ENCODE measurements at regions not wholly inside any gene's neighbourhood (a gene's known extent, or its start where the extent isn't known, plus 50 kb on each side); places are given as distances from the start of the nearest gene placed in this dataset.

GRCh38 chr3:188940573-188940932 is 231.2 kb upstream of the TPRG1 start:
- no peak for DNase-seq

- DNase-seq = no peak
These were observed 230.7 kb upstream of the TPRG1 start for GRCh38 chr3:188941103-188941502.

GRCh38 chr3:188942191-188942590 is 229.6 kb upstream of the TPRG1 start:
- DNase-seq = no peak

DNA sequence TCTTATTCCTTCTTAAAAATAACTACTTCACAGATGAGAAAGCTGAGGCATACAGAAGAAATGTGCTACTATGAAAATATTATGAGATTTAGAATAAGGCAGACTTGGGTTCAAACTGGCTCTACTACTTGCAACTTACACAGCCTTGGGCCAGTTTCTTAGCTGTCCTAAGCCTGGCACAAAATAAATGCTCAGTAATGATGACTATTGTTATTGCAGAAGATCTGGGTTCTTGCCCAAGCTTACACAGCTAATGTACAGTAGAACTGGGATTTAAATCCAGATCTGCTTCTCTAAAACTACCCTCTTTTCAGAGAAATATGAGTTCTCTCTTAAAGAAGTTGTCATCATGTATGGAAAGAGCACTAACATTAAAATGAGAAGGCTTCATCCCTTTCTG is 228.2 kb upstream of the TPRG1 start:
- no peak for DNase-seq

GRCh38 chr3:188944108-188944507 is 227.7 kb upstream of the TPRG1 start:
- no peak for DNase-seq

- DNase-seq = no peak
These were observed 225.2 kb upstream of the TPRG1 start for GRCh38 chr3:188946351-188947240.

GRCh38 chr3:188947401-188948280 is 224.1 kb upstream of the TPRG1 start:
- peak; percentile 85 to 90 for DNase-seq

DNA sequence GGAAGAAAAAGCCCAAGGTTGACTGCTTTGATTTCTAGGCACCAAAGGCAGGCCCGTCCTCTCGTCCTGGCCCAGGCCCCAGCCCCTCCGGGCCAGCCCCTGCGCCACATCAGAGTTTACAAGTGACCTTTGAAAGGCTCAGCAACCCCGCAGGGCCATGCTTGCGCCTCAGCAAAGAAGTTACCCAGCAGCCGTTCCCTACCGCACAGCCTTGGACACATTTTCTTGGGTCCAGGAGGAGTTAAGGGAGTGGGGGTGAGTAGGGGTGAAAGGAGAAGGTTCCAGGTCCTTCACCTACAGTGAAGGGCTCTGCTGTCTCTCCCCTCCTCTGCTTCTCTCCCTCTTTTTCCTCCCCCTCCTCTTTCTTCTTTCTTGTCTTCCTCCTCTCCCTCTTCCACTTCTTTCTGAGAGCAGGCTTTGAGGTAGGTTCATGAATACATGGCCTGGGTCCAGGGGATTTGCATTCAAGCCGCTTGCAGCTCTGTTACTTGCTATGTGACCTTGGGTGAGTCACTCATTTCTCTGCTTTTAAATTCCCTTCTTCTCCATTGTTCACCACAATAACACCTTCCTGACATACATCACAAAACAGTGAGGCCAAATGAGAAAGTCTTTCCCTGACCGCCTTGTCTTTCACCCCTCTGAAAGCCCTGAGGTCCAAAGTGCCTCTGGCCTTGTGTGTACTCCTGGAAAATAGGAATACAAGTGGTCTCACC is 223.3 kb upstream of the TPRG1 start:
- DNase-seq = peak in 1 of 2 donors; percentile 47

GRCh38 chr3:188948997-188949389 is 222.8 kb upstream of the TPRG1 start:
- peak; percentile 34 to 45 for DNase-seq

DNA sequence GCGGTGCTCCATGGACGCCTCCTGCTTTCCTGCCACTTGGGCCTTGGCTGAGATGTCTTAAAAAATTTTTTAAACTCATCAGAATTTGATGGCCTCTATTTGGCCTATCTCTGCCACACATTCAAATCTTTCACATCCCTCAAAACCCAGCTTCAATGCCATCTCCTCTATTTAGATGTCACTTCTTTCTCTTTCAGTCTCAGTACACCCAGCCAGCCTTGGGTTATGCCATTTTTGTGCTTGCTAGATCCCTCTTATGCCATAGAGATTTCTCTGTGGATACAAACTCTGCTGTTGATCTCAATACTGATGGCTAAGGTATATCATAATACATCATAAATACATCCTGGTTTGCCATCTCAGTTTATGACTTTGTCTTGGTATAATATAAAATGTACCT is 222.3 kb upstream of the TPRG1 start:
- DNase-seq = no peak

- DNase-seq = no peak
These were observed 221.8 kb upstream of the TPRG1 start for GRCh38 chr3:188949996-188950395.

DNA sequence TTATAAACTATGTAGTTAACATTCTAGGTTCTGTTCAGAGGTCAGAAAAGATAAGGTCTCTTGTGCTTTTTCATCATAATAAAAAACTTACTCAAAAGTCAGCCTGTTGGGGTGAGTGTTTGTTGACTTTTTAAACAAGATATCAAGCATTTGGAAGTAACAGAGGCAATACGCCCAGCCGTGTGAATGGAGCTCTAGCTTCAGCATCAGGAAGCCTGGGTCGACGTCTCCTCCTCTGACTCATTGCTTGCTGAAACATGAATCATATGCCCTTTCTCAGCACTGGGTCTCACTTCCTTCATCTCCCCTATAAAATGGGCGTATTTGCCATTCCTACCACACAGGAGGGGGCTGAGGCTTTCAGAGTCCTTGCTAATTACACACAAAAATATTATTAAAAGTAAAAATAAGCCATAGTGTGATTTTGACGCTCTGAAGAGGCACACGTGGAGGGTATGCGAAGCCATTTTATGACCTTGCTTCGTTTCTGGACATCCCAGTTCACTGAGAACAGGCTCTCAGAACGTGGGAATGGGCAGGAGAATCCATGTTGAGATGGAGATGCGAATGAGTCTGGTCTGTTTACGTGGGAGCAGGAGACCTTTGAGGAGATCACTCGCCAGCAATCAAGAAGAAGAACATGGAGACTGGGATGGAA is 220.8 kb upstream of the TPRG1 start:
- no peak for DNase-seq

DNA sequence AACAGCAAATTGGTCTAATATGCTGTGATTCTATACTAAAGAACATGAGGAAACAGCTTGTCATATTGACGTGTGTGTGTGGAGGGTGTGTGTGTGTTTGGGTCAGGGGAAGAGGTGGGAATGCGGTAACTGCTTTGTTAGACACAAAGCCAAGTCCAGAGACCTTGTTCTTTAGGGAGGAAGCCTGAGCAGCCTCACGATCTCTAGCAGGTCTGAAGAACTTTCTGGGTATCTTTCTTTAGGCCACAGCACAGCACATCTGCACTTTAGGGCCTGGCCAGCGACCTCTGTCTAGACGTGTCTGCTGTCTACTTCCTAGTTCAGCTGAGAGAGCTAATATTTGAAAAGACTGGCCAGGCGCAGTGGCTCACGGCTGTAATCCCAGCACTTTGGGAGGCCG is 220.0 kb upstream of the TPRG1 start:
- DNase-seq = no peak

DNA sequence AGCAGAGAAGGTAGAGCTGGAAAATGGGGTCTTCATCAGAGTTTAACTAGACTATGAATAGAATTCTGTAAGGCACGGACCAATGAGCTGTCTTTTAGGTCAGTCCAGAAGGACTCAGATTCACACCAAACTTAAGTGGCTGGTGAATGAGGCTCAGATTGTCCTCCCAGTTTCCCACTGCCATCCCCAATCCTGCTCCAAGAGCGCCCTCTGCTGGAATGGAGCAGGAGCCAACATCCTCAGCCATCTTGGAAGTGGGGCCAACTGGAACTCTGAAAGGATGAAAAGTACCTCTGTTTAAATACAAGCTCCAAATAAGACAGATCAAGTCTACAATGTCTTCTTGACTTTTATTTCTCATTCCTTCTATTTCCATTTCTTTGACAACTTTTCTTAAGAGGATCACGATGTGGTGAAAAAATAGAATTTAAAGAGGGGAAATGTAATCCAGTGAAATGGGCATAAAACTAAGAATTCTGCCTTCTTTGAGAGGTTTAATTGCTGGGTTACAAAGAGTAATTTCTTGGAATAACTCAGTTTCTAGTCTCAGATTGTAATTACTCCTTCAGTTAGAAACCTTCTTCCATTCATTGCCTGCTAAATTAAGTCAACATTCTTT is 217.1 kb upstream of the TPRG1 start:
- DNase-seq = peak; percentile 85 to 88

DNA sequence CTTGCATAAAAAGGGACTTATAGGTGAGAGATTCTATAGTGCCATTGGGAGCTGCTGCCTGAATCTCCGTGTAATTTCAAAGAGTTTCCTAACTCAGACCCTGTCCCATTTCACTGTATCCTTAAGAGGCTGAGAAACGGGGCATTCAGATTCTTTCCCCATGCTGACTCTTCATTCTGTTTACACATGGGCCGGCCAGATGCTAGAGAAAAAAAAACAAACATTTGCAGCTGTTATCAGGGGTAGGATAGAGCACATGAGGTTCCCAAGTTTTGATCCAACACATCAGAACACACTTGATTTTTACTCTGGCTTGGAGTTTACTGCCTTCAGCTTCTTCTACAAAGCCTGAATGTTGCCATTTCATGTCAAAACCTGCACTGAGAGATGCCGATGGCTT is 215.9 kb upstream of the TPRG1 start:
- DNase-seq = no peak

DNA sequence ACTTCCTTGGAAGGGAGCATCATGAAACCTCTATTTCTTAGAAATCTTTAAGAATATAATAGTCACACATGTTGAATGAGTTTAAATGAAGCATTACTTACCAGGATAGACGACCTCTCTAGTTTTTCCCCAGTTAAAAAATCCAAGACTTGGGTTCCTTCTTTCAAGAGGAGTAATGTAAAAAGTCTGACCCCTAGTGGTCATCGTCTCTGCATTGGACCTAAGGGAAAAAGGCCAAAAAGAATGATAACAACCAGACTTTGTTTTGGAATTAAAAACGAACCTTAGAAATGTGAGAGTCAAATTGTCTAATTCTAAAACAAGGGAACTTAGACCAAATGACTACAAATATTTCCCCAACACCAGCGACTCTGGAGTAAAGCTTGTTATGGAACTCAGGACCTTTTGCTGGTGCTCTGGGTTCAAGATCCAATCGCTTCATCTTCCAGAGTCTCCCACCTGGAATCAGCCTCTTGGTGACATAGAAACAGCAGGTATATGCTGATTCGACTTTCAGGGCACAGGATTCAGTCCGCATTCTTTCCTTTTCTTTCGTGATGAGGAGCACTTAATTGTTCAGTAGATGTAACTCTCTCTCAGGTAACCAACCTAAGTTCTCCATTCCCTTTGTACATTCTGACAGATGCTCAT is 214.8 kb upstream of the TPRG1 start:
- peak in 1 of 2 donors; percentile 84 for DNase-seq

- DNase-seq = no peak
These were observed 212.8 kb upstream of the TPRG1 start for GRCh38 chr3:188959013-188959412.

GRCh38 chr3:188962253-188963247 is 209.2 kb upstream of the TPRG1 start:
- no peak for DNase-seq

GRCh38 chr3:188964957-188965356 is 206.8 kb upstream of the TPRG1 start:
- DNase-seq = no peak

GRCh38 chr3:188972310-188972709 is 199.5 kb upstream of the TPRG1 start:
- DNase-seq = no peak

All from hippocampal formation (tissue), 2 donors.